ENCODE measurements at regions not wholly inside any gene's neighbourhood (a gene's known extent, or its start where the extent isn't known, plus 50 kb on each side); places are given as distances from the start of the nearest gene placed in this dataset.

- no peak for TF ChIP-seq CTCF (IDR thresholded peaks at IDR 0.05)
- no peak for TF ChIP-seq POLR2A (IDR thresholded peaks at IDR 0.05)
Measured at GRCh38 chr4:37051111-37051510, 193.4 kb upstream of the NWD2 start.
